ENCODE measurements at regions not wholly inside any gene's neighbourhood (a gene's known extent, or its start where the extent isn't known, plus 50 kb on each side); places are given as distances from the start of the nearest gene placed in this dataset.

- TF ChIP-seq, protein P1, sequence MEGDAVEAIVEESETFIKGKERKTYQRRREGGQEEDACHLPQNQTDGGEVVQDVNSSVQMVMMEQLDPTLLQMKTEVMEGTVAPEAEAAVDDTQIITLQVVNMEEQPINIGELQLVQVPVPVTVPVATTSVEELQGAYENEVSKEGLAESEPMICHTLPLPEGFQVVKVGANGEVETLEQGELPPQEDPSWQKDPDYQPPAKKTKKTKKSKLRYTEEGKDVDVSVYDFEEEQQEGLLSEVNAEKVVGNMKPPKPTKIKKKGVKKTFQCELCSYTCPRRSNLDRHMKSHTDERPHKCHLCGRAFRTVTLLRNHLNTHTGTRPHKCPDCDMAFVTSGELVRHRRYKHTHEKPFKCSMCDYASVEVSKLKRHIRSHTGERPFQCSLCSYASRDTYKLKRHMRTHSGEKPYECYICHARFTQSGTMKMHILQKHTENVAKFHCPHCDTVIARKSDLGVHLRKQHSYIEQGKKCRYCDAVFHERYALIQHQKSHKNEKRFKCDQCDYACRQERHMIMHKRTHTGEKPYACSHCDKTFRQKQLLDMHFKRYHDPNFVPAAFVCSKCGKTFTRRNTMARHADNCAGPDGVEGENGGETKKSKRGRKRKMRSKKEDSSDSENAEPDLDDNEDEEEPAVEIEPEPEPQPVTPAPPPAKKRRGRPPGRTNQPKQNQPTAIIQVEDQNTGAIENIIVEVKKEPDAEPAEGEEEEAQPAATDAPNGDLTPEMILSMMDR (IDR thresholded peaks at IDR 0.05; ENCODE audit: borderline replicate concordance, extremely low read depth, low read length, poor library complexity, severe bottlenecking): no peak
- no peak for TF ChIP-seq EZH2 (IDR thresholded peaks at IDR 0.05; ENCODE audit: borderline replicate concordance, low read depth, low read length, severe bottlenecking)
Measured at GRCh38 chr1:189769448-189769847, 708.2 kb downstream of the BRINP3 start.
